PC-3 (cell line): ENCODE measurements at regions not wholly inside any gene's neighbourhood (a gene's known extent, or its start where the extent isn't known, plus 50 kb on each side); places are given as distances from the start of the nearest gene placed in this dataset.

Experiments used
- CTCF ChIP-seq: fragments of 300-600 bp; sonication (generic); conservative IDR thresholded peaks from 2 replicates; pipeline ENCODE4 v1.5.1; 2017; ENCODE audit warnings: antibody characterized with exemption, low read depth, mild to moderate bottlenecking, low read length
- EZH2phosphoT487 ChIP-seq: fragments of 300-600 bp; sonication (generic); IDR thresholded peaks from 2 replicates; pipeline ENCODE4 v1.6.1; 2018; ENCODE audit warnings: mild to moderate bottlenecking, antibody characterized with exemption, low read length, borderline replicate concordance

DNA sequence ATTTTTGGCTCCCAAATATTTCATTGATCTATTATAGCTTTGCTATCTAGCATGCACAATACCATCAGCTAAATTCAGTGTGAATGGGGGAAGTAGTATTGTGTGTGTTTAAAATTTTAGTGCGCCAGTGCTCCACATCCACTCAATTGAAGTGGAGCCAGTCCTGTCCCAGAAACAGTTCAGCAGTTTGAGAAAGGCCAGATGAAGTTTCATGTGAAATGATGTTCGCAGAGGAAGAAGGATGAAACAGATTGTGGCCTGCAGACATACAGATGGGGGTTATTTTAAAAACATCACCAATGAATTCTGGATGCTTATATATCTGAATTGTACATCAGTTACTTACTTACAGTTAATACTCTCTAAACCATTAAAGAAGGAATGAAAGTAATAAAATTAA, 129.4 kb downstream of the SPRY2 start:
- TF ChIP-seq CTCF, result no peak
- no peak for TF ChIP-seq EZH2phosphoT487
